ENCODE measurements at regions not wholly inside any gene's neighbourhood (a gene's known extent, or its start where the extent isn't known, plus 50 kb on each side); places are given as distances from the start of the nearest gene placed in this dataset.

- Mint-ChIP-seq H3K4me1 (ENCODE audit: insufficient read depth, unreplicated experiment) (no peaks in the 10 kb centered on the region), H3K9me3 (ENCODE audit: unreplicated experiment) (no peaks in the 10 kb centered on the region), H3K27me3 (ENCODE audit: insufficient read depth, unreplicated experiment) (no peaks in the 10 kb centered on the region), H3K27ac (ENCODE audit: low read depth, unreplicated experiment) (no peak overlapping the region), H3K4me3 (ENCODE audit: unreplicated experiment) (no peak overlapping the region), H3K36me3 (ENCODE audit: insufficient read depth, unreplicated experiment) (no peaks in the 10 kb centered on the region)
- no peak for DNase-seq (ENCODE audit: unreplicated experiment)
- ChIA-PET CTCF (interaction anchor here (0.5 to 4.8 kb wide), 7 partner anchors 14 to 791 kb away, joined by 3 to 17 read pairs (median 4); no protein-coding TSS in a partner anchor), POLR2A (interaction anchor here (0.5 kb wide), 1 partner anchor 744 kb away, joined by 4 read pairs; no protein-coding TSS in a partner anchor)
- BruUV-seq (replicated peaks), result no TSS peak
- TF ChIP-seq CTCF (IDR thresholded peaks at IDR 0.05; ENCODE audit: unreplicated experiment), result no peak
- intact Hi-C loops (cut with micrococcal nuclease), result no loop called here
Measured at GRCh38 chr15:33256874-33257273, 53.9 kb upstream of the RYR3 start.

- Mint-ChIP-seq H3K36me3 (ENCODE audit: insufficient read depth, unreplicated experiment) (no peaks in the 10 kb centered on the region), H3K27ac (ENCODE audit: low read depth, unreplicated experiment) (no peak overlapping the region), H3K4me1 (ENCODE audit: insufficient read depth, unreplicated experiment) (peaks cover 16% of the 10 kb centered on the region), H3K4me3 (ENCODE audit: unreplicated experiment) (no peak overlapping the region), H3K27me3 (ENCODE audit: insufficient read depth, unreplicated experiment) (no peaks in the 10 kb centered on the region), H3K9me3 (ENCODE audit: unreplicated experiment) (no peaks in the 10 kb centered on the region)
- TF ChIP-seq CTCF (IDR thresholded peaks at IDR 0.05; ENCODE audit: unreplicated experiment), result no peak
- no peak for DNase-seq (ENCODE audit: unreplicated experiment)
- no TSS peak for BruUV-seq (replicated peaks)
- ChIA-PET POLR2A (no interaction called here), CTCF (interaction anchor here (1.4 to 3.7 kb wide), 2 partner anchors 34 to 456 kb away, joined by 4 to 26 read pairs; no protein-coding TSS in a partner anchor)
- intact Hi-C loops (cut with micrococcal nuclease), result no loop called here
Measured at GRCh38 chr15:33244471-33244870, 50.0 kb upstream of the FMN1 start.

Measured in MCF 10A (cell line).